ENCODE measurements at regions not wholly inside any gene's neighbourhood (a gene's known extent, or its start where the extent isn't known, plus 50 kb on each side); places are given as distances from the start of the nearest gene placed in this dataset.

DNA sequence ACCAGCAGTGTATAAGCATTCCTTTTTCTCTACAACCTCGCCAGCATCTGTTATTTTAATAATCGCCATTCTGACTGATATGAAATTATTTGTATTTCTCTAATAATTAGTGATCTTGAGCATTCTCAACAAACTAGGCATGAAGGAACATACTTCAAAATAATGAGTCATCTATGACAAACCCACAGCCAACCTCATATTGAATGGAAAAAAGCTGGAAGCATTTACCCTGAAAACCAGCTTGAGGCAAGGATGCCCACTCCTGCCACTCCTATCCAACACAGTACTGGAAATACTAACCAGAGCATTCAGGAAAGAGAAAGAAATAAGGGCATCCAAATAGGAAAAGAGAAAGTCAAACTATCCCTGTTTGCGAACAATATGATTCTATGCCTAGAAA, 390.6 kb upstream of the ID4 start:
- TF ChIP-seq POLR2AphosphoS5 (IDR thresholded peaks at IDR 0.05; ENCODE audit: low read depth, low read length), result no peak
- TF ChIP-seq TAF1 (IDR thresholded peaks at IDR 0.05; ENCODE audit: low read depth, low read length), result no peak
- TF ChIP-seq POLR2A (IDR thresholded peaks at IDR 0.05; ENCODE audit: low read depth, low read length), result no peak
- no peak for TF ChIP-seq SPI1 (IDR thresholded peaks at IDR 0.05; ENCODE audit: low read depth, low read length)
- no peak for TF ChIP-seq PAX5 (IDR thresholded peaks at IDR 0.05; ENCODE audit: insufficient read depth, low read length, severe bottlenecking)
